ENCODE measurements at regions not wholly inside any gene's neighbourhood (a gene's known extent, or its start where the extent isn't known, plus 50 kb on each side); places are given as distances from the start of the nearest gene placed in this dataset.

DNA sequence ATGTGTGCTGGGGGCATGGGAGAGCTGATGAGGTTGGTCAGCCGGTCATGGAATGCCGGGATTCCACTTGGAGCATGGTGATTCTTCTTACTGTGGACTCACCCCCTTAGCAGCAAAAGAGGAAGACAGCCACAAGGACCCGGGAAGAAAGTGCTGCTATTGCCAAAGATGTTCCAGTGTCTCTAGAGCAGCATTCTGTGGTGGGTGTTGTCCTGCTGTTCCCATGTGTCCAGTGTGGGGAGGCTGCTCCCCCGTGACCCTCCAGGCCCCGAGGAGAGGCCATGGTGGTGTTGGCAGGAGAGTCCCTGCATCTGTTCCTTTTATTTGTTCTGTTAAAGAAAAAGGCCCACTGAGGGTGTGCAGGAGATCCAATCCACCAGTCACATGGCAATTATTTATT, 499.4 kb downstream of the RPS24 start:
- no peak overlapping the region for H3K4me3 ChIP-seq (ENCODE audit: low read depth, low read length)
- TF ChIP-seq, protein P1, sequence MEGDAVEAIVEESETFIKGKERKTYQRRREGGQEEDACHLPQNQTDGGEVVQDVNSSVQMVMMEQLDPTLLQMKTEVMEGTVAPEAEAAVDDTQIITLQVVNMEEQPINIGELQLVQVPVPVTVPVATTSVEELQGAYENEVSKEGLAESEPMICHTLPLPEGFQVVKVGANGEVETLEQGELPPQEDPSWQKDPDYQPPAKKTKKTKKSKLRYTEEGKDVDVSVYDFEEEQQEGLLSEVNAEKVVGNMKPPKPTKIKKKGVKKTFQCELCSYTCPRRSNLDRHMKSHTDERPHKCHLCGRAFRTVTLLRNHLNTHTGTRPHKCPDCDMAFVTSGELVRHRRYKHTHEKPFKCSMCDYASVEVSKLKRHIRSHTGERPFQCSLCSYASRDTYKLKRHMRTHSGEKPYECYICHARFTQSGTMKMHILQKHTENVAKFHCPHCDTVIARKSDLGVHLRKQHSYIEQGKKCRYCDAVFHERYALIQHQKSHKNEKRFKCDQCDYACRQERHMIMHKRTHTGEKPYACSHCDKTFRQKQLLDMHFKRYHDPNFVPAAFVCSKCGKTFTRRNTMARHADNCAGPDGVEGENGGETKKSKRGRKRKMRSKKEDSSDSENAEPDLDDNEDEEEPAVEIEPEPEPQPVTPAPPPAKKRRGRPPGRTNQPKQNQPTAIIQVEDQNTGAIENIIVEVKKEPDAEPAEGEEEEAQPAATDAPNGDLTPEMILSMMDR (IDR thresholded peaks at IDR 0.05; ENCODE audit: insufficient read depth, low read depth, low read length), result no peak
- DNase-seq (ENCODE audit: low read depth), result no peak

DNA sequence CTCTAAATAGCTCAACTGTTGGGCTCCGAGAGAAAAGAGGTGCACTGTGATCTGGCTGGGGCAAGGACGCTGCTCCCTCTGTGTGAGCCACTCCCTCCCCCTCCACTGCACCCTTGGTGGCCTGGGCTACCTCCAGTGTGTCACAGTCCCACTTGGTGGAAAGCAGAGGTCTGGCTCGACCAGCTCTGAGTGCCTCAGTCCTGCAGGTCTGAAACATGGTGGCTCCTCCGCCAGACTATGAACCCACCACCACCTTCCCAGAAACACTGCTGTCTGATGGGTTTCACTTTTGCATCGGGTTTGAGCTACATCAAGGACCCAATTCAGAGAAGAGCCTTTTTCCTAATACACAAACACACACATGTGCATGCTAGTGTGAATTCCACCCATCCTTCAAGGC, 500.1 kb downstream of the RPS24 start:
- no peak for DNase-seq (ENCODE audit: low read depth)
- TF ChIP-seq, protein P1 (IDR thresholded peaks at IDR 0.05; ENCODE audit: insufficient read depth, low read depth, low read length), result no peak
- H3K4me3 ChIP-seq (ENCODE audit: low read depth, low read length), result no peak overlapping the region

DNA sequence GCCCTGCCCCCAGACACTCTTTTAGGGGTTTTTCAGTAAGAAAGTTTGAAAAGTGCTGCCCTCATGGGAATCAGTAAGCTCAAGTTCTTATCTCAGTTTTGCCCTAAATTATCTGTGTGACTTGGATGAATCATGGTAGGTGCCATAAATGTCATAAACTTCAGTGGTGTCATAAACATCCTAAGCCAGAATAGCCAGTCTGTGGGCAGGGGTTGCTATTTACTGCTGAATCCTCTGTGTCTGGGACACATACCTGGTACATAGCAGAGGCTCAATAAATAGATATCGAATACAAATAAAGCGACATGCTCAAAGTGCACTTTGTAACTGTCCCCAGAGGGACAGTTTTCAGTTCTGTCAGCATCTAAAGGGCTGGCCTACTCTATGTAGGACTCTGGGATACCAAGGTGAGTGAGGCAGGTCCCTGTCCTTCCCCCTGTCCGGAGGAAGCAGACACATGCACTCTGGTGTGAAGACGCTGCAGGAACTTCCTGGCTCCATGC, 502.1 kb downstream of the RPS24 start:
- TF ChIP-seq, protein P1 (IDR thresholded peaks at IDR 0.05; ENCODE audit: insufficient read depth, low read depth, low read length), result no peak
- H3K4me3 ChIP-seq (ENCODE audit: low read depth, low read length), result no peak overlapping the region
- peak; percentile 34 for DNase-seq (ENCODE audit: low read depth)

DNA sequence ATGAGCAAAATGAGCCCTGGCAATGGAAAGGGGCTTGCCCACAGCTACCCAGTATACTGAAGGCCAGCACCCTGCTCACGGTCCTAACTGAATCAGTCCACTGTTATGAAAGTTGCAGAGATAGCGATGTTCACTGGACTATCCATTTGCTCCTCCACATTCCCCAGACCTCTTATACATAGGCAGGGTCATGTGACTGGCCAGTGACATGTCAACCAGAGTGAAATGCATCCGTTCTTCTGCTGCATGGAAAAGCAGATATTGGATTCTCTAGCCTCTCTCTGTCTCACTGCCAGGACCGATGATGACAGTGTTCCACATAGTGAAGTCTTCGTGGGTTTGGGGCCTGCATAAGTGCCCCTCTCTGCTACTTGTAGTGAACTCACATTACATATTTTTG, 503.4 kb downstream of the RPS24 start:
- TF ChIP-seq, protein P1 (IDR thresholded peaks at IDR 0.05; ENCODE audit: insufficient read depth, low read depth, low read length), result no peak
- no peak overlapping the region for H3K4me3 ChIP-seq (ENCODE audit: low read depth, low read length)
- no peak for DNase-seq (ENCODE audit: low read depth)

DNA sequence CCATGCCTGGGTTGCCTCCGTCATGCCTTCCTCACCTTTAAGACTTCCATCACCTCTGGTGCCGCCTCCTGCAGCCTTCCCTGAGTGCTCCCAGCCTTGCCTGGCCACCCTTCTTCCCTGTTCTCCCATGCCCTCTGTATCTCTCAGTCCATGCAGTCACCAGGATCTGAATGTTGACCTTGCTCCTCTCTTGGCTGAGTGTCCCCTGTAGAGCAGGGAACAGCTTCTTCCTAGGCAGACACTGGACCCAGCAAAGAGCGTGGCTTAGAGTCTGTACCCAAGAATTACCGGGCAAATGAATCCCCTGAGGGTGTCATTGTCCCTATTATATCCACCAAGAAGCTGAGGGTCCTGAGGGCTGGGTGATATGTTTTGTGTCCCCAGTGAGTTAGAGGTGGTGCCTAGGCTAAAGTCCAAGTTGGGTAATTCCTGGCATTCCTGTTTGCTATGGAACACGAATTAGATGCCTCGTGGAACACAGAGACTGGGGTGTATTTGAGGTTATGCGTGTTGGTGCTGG, 505.6 kb downstream of the RPS24 start:
- no peak overlapping the region for H3K4me3 ChIP-seq (ENCODE audit: low read depth, low read length)
- TF ChIP-seq, protein P1 (IDR thresholded peaks at IDR 0.05; ENCODE audit: insufficient read depth, low read depth, low read length), result no peak
- DNase-seq (ENCODE audit: low read depth), result no peak

DNA sequence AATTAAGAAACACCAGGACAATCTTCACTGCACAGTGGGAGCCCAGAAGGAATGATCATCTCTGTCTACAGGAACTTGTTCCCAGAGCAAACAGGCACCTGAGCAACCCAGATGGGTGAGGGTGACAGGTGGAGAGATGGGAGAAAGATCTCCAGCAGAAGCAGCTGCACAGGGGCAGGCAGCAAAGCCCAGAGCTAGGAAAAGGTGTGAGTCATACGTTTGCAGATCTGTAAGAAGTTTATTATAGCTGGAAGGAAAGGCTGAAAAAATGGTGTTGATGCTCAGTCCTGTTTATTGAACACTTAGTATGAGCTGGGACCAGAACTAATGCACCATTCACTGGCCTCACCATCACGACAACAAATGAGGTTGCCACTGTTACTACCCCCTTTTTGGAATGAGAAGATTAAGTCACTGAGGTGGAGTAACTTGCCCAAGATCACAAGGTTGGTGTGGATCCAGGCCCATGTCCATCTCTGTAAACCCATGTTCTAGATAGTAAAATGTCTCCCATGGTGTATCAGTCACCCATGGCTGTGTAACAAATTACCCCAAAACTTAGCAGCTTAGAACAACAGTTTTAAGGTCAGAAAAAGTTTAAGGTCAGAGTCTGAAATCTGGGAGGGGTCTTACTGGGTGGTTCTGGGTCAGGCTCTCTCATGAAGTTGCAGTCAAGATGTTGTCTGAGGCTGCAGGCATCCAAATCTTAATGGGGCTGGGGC, 506.9 kb downstream of the RPS24 start:
- DNase-seq (ENCODE audit: low read depth), result peak; percentile 5
- TF ChIP-seq, protein P1 (IDR thresholded peaks at IDR 0.05; ENCODE audit: insufficient read depth, low read depth, low read length), result no peak
- no peak overlapping the region for H3K4me3 ChIP-seq (ENCODE audit: low read depth, low read length)

Data from fibroblast of villous mesenchyme (primary cell).